GM10248 (cell line): ENCODE measurements at regions not wholly inside any gene's neighbourhood (a gene's known extent, or its start where the extent isn't known, plus 50 kb on each side); places are given as distances from the start of the nearest gene placed in this dataset.

ENCODE experiments used
- CTCF ChIA-PET: fragments of 300-600 bp; sonication (Branson Sonifier 250); formaldehyde crosslinking; extraction: SDS; loops from one replicate; lab custom pipeline; 2021; ENCODE audit warnings: antibody characterized with exemption; lab: Yijun Ruan, JAX
- POLR2A ChIA-PET: fragments of 350-650 bp; sonication (Branson Sonifier 250); formaldehyde crosslinking; extraction: SDS; loops from one replicate; lab custom pipeline; 2020; ENCODE audit warnings: antibody characterized with exemption; lab: Yijun Ruan, JAX
- DNase-seq: peaks from one replicate; pipeline ENCODE4 v3.0.0; 2012; ENCODE audit errors: extremely low spot score
- CTCF ChIP-seq: IDR thresholded peaks from 2 replicates; pipeline ENCODE4 v1.5.1; 2012; ENCODE audit warnings: mild to moderate bottlenecking, low read depth; ENCODE audit errors: extremely low read depth, missing control alignments, control extremely low read depth

- POLR2A ChIA-PET, result no interaction called here
- CTCF ChIA-PET, result interaction anchor here (0.9 kb wide), 1 partner anchor 9 kb away, joined by 4 read pairs; no protein-coding TSS in a partner anchor
- TF ChIP-seq CTCF, result no peak
- no peak for DNase-seq
Measured at GRCh38 chr2:175553910-175554309, 372.4 kb upstream of the ATP5MC3 start.

GRCh38 chr2:175552902-175553301 lies 371.4 kb upstream of the ATP5MC3 start:
- DNase-seq, result no peak
- ChIA-PET CTCF (interaction anchor here (0.7 kb wide), 1 partner anchor 16 kb away, joined by 3 read pairs; no protein-coding TSS in a partner anchor), POLR2A (no interaction called here)
- no peak for TF ChIP-seq CTCF

- ChIA-PET CTCF (no interaction called here), POLR2A (no interaction called here)
- no peak for TF ChIP-seq CTCF
- DNase-seq, result no peak
Measured at GRCh38 chr2:175540421-175540820, 358.9 kb upstream of the ATP5MC3 start.

GRCh38 chr2:175539122-175539521 lies 357.6 kb upstream of the ATP5MC3 start:
- POLR2A ChIA-PET, result no interaction called here

GRCh38 chr2:175536059-175536458 lies 354.5 kb upstream of the ATP5MC3 start:
- no peak for TF ChIP-seq CTCF
- DNase-seq, result no peak
- ChIA-PET CTCF (interaction anchor here (1.0 to 1.2 kb wide), 2 partner anchors 17 to 66 kb away, joined by 3 read pairs; no protein-coding TSS in a partner anchor), POLR2A (no interaction called here)

More at GRCh38 chr2:175539122-175539521, 357.6 kb upstream of the ATP5MC3 start:
- CTCF ChIA-PET, result no interaction called here
- no peak for DNase-seq
- no peak for TF ChIP-seq CTCF

GRCh38 chr2:175535631-175536030 lies 354.1 kb upstream of the ATP5MC3 start:
- TF ChIP-seq CTCF, result no peak
- DNase-seq, result no peak
- ChIA-PET CTCF (interaction anchor here (1.2 kb wide), 1 partner anchor 66 kb away, joined by 3 read pairs; no protein-coding TSS in a partner anchor), POLR2A (no interaction called here)
